ENCODE measurements at regions not wholly inside any gene's neighbourhood (a gene's known extent, or its start where the extent isn't known, plus 50 kb on each side); places are given as distances from the start of the nearest gene placed in this dataset.

- no peaks in the 10 kb centered on the region for H3K79me2 ChIP-seq (ENCODE audit: insufficient read depth, low read length)
- H3K4me1 ChIP-seq (ENCODE audit: insufficient read depth, low read length) = no peaks in the 10 kb centered on the region
- no peak overlapping the region for H3K27ac Mint-ChIP-seq
- H3K9me3 Mint-ChIP-seq = no peaks in the 10 kb centered on the region
- no peaks in the 10 kb centered on the region for H3K79me1 ChIP-seq (ENCODE audit: insufficient read depth, low read depth, low read length, poor library complexity, severe bottlenecking)
- no peaks in the 10 kb centered on the region for H4K20me1 ChIP-seq (ENCODE audit: control insufficient read depth, insufficient read depth, insufficient read length)
- no peak overlapping the region for H4K91ac ChIP-seq (ENCODE audit: insufficient read length, low read depth, low read length)
- no peak overlapping the region for H2BK20ac ChIP-seq (ENCODE audit: low read depth, low read length, poor library complexity, severe bottlenecking)
- no peaks in the 10 kb centered on the region for H3K9me3 ChIP-seq (ENCODE audit: control insufficient read depth, low read depth, low read length)
- no peak overlapping the region for H3K4me2 ChIP-seq (ENCODE audit: insufficient read depth, insufficient read length, low read length)
- no peak overlapping the region for H3T11ph ChIP-seq (ENCODE audit: low read length)
- no peaks in the 10 kb centered on the region for H3K27me3 Mint-ChIP-seq (ENCODE audit: low read depth)
- no peak overlapping the region for H2AFZ ChIP-seq (ENCODE audit: low read length)
- no peaks in the 10 kb centered on the region for H3K23me2 ChIP-seq (ENCODE audit: insufficient read length, low read depth, low read length, poor library complexity, severe bottlenecking)
- no peak overlapping the region for H3K4ac ChIP-seq (ENCODE audit: low read depth, low read length)
- peaks cover 5 to 6% of the 10 kb centered on the region in 2 experiments for H3K4me1 Mint-ChIP-seq
- no peak overlapping the region for H3K9ac ChIP-seq (ENCODE audit: extremely low read depth, insufficient read length, low read length)
- H3K27ac ChIP-seq (ENCODE audit: insufficient read length, low read depth, low read length) = no peak overlapping the region
- no peak overlapping the region for H2BK12ac ChIP-seq (ENCODE audit: insufficient read length, low read depth, low read length)
- H4K5ac ChIP-seq (ENCODE audit: insufficient read length, low read depth, low read length) = no peak overlapping the region
- no peak overlapping the region for H2AK5ac ChIP-seq (ENCODE audit: insufficient read length, low read length)
- no peak for TF ChIP-seq CTCF (conservative IDR thresholded peaks at IDR 0.05)
- H3K23ac ChIP-seq (ENCODE audit: insufficient read length, low read depth, low read length) = no peak overlapping the region
- no peak overlapping the region for H3K18ac ChIP-seq (ENCODE audit: insufficient read length, low read depth, low read length)
- no peaks in the 10 kb centered on the region for H3K36me3 Mint-ChIP-seq (ENCODE audit: insufficient read depth in 1 of 3, low read depth in 3 of 3)
- WGBS (ENCODE audit: extremely low coverage, insufficient read length, low lambda C conversion rate) = no CpG with 5 or more reads among the region's 1 CpG
- no peak overlapping the region for H2BK15ac ChIP-seq (ENCODE audit: low read depth, low read length)
- H3K14ac ChIP-seq (ENCODE audit: insufficient read depth, low read length) = no peak overlapping the region
- H3K27me3 ChIP-seq (ENCODE audit: insufficient read depth, low read length) = no peaks in the 10 kb centered on the region
- no peak overlapping the region for H2BK120ac ChIP-seq (ENCODE audit: low read depth, low read length, poor library complexity, severe bottlenecking)
- no peak overlapping the region for H2BK5ac ChIP-seq (ENCODE audit: insufficient read length, low read length)
- DNase-seq = no peak
- H3K56ac ChIP-seq (ENCODE audit: insufficient read length, low read depth, low read length) = no peak overlapping the region
- H3K4me3 Mint-ChIP-seq = no peak overlapping the region
- H4K8ac ChIP-seq (replicated peaks; ENCODE audit: insufficient read length, low read depth, low read length) = no peak overlapping the region
Measured at GRCh38 chr12:67137256-67137655, 131.9 kb upstream of the CAND1 start.
